ENCODE measurements at regions not wholly inside any gene's neighbourhood (a gene's known extent, or its start where the extent isn't known, plus 50 kb on each side); places are given as distances from the start of the nearest gene placed in this dataset.

DNA sequence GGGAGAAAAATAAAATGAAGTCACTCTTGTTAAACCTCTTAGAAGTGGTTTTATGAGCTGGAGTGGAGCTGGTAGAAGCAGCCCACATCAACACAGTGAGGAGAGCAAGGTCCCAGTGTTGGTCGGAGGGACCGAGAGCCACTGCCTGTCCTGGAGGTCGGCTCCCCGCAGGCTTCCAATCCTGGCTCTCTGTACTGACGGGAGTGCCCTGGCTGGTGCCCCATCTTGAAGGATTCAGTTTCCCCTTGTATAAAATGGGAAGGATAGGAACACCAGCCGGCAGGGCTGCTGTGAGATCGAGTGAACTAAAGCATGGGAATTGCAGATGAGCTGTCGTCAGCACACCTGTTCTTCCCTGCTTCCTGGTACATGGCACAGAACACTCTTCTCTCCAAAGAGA lies 104.3 kb upstream of the ID2 start (continued):
- no peak for TF ChIP-seq REST (IDR thresholded peaks at IDR 0.05; ENCODE audit: low read depth)

GRCh38 chr2:8578335-8579244 lies 103.3 kb upstream of the ID2 start:
- Histone ChIP-seq H3K9me3 (ENCODE audit: control insufficient read depth in 1 of 2, insufficient read depth in 1 of 2, low read depth in 1 of 2, low read length in 2 of 2) (no peaks in the 10 kb centered on the region), H3K9me2 (ENCODE audit: insufficient read depth) (no peaks in the 10 kb centered on the region), H4K20me1 (ENCODE audit: insufficient read depth) (no peaks in the 10 kb centered on the region), H3K4me3 (replicated peaks in 1 of 2; ENCODE audit: low read depth in 1 of 2, low read length in 2 of 2) (no peak overlapping the region), H3K4me2 (ENCODE audit: low read length) (no peak overlapping the region), H3K36me3 (ENCODE audit: control insufficient read depth in 1 of 2, insufficient read depth in 2 of 2, low read length in 2 of 2) (no peaks in the 10 kb centered on the region), H3K27me3 (ENCODE audit: insufficient read depth, low read length) (no peaks in the 10 kb centered on the region), H3K9ac (ENCODE audit: low read length) (no peak overlapping the region), H3K4me1 (ENCODE audit: control insufficient read depth in 1 of 2, insufficient read depth in 2 of 2, low read length in 2 of 2) (peaks cover 7 to 32% of the 10 kb centered on the region in 2 experiments; a peak in 3 of 4 replicates), H2AFZ (ENCODE audit: low read depth, low read length, poor library complexity, severe bottlenecking) (no peak overlapping the region), H3K27ac (ENCODE audit: low read depth, low read length) (no peak overlapping the region), H3K79me2 (ENCODE audit: insufficient read depth, low read length) (no peaks in the 10 kb centered on the region)
- no TSS peak for BruUV-seq (replicated peaks)
- ATAC-seq, result no peak
- ChIA-PET RAD21 (ENCODE audit: low non-redundant PET in 1 of 2, low total read pairs in 2 of 2, uncharacterized antibody in 2 of 2, unreplicated experiment in 2 of 2) (no interaction called here), CTCF (no interaction called here), POLR2A (no interaction called here)
- intact Hi-C loops (cut with micrococcal nuclease), result no loop called here
- no peak for TF ChIP-seq EGR1 (IDR thresholded peaks at IDR 0.05; ENCODE audit: low read depth)
- TF ChIP-seq, protein P1, sequence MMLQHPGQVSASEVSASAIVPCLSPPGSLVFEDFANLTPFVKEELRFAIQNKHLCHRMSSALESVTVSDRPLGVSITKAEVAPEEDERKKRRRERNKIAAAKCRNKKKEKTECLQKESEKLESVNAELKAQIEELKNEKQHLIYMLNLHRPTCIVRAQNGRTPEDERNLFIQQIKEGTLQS (IDR thresholded peaks at IDR 0.05), result no peak
- no peak for DNase-seq (ENCODE audit: low read depth, low spot score)
